Naive B cell (primary cell): ENCODE measurements at regions not wholly inside any gene's neighbourhood (a gene's known extent, or its start where the extent isn't known, plus 50 kb on each side); places are given as distances from the start of the nearest gene placed in this dataset.

ENCODE experiments used
- ATAC-seq, 2 donors: fragments of 150-1000 bp; cut with Tn5 transposase; 2 replicates each; pipeline ENCODE4 v1.10.0; 2021; ENCODE audit warnings: low read depth in 2 of 2, mild to moderate bottlenecking in 2 of 2, moderate library complexity in 2 of 2
- DNase-seq: peaks from one replicate; pipeline ENCODE4 v3.0.0; 2022
- H3K27ac Mint-ChIP-seq, 6 donors: one replicate each; pipeline ENCODE4 v1.8.0; 2020 to 2022; ENCODE audit warnings: mild to moderate bottlenecking in 6 of 6, mixed read lengths in 6 of 6, moderate library complexity in 5 of 6, inconsistent platforms in 2 of 6
- H3K27me3 Mint-ChIP-seq, 3 donors: one replicate each; pipeline ENCODE4 v1.8.0; 2021 to 2022; ENCODE audit warnings: mixed read lengths in 3 of 3, mild to moderate bottlenecking in 1 of 3
- H3K36me3 Mint-ChIP-seq, 2 donors: one replicate each; pipeline ENCODE4 v1.8.0; 2020 to 2022; ENCODE audit warnings: mixed read lengths in 2 of 2, inconsistent platforms in 1 of 2, mild to moderate bottlenecking in 1 of 2
- H3K4me1 Mint-ChIP-seq, 3 donors: one replicate each; pipeline ENCODE4 v1.8.0; 2020 to 2022; ENCODE audit warnings: mixed read lengths in 3 of 3, inconsistent platforms in 1 of 3, mild to moderate bottlenecking in 1 of 3, moderate library complexity in 1 of 3
- H3K4me3 Mint-ChIP-seq, 8 donors: one replicate each; pipeline ENCODE4 v1.8.0; 2020 to 2022; ENCODE audit warnings: mild to moderate bottlenecking in 8 of 8, mixed read lengths in 8 of 8, moderate library complexity in 8 of 8, inconsistent platforms in 2 of 8
- H3K9me3 Mint-ChIP-seq, 7 donors: one replicate each; pipeline ENCODE4 v1.8.0; 2020 to 2022; ENCODE audit warnings: mixed read lengths in 7 of 7, mild to moderate bottlenecking in 5 of 7, inconsistent platforms in 2 of 7, moderate library complexity in 1 of 7

DNA sequence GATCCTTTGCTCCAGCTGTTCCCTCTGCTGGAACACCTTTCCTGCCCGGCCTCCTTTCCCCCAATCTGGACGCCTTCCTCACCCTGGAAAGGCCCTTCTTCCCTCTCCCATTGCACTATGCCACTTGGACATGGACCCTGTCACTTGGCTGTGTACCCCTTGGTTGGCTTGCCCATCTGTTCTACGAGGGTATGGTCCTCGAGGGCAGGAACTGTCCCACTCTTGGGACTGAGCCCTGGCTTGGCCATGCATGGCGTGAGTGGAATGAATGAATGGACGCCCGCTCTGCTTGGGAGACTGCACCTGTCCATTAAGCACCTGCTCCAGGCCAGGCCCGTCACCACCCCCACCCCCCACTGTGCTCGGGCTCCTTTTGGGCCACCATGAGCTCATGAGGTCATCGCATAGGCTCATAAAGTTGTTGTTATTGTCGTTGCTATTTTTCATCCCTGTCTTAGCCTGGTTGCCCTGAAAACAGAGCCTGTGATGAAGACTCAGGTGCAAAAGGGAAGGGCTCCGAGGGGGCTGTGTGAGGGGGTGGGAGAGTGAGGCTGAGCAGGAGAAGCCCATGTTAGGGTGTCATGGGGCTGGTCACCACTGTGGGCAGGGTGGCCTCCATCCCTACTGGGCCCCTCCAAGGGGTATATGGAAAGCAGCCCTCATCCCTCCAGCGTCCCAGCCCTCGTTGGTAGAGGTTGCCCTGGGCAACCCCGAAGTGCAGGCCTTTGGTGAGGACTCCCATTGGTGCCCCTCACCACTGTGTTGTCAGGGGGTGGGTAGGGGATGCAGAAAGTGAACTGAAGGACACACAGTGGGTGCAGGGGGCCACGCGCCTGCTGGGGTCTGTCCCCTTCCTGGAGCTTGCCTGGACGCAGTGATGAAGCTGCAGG, 57.2 kb upstream of the IER5L start:
- H3K4me1 Mint-ChIP-seq: peaks cover 6 to 12% (median 10%) of the 10 kb centered on the region in 3 donors
- peaks cover 0 to 16% of the 10 kb centered on the region in 2 donors for H3K36me3 Mint-ChIP-seq
- peaks cover 0 to 10% (median 6%) of the 10 kb centered on the region in 7 donors for H3K9me3 Mint-ChIP-seq
- H3K4me3 Mint-ChIP-seq: no peak overlapping the region
- no peak for DNase-seq
- ATAC-seq: no peak
- no peak overlapping the region for H3K27ac Mint-ChIP-seq
- H3K27me3 Mint-ChIP-seq: peaks cover 7 to 46% (median 36%) of the 10 kb centered on the region in 3 donors

DNA sequence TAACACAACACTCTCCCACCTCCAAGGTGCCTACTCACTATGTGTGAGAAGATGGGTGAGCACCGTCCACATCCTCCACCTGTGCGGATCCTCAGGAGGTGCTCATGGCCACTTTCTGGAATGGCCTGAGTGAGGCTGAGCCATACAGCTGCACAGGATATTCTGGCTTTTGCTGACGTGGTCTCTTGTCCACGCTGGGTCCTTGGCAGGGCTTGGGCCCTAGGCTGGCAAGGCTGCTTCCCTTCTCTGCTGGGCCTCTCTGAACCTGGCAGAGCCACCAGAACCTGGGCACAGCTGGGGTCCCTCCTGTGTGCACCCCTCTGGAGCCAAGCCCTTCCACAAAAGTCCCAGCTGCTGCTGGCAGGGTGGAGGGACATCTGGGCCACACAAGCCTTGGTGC, 56.4 kb upstream of the IER5L start:
- Mint-ChIP-seq H3K36me3 (peaks cover 0 to 16% of the 10 kb centered on the region in 2 donors), H3K4me1 (peaks cover 6 to 12% (median 10%) of the 10 kb centered on the region in 3 donors)

GRCh38 chr9:129232839-129233591, 55.0 kb upstream of the IER5L start:
- no peak for ATAC-seq
- no peak for DNase-seq
- Mint-ChIP-seq H3K36me3 (peaks cover 0 to 16% of the 10 kb centered on the region in 2 donors), H3K27ac (peak overlapping the region in 1 of 6 donors; percentile 8), H3K9me3 (peaks cover 0 to 13% (median 6%) of the 10 kb centered on the region in 7 donors), H3K4me1 (peaks cover 4 to 12% (median 10%) of the 10 kb centered on the region in 3 donors), H3K4me3 (no peak overlapping the region), H3K27me3 (peaks cover 15 to 59% (median 51%) of the 10 kb centered on the region in 3 donors)

More for the DNA sequence above, 56.4 kb upstream of the IER5L start:
- Mint-ChIP-seq H3K27ac (no peak overlapping the region), H3K4me3 (peak overlapping the region in 1 of 8 donors; percentile 22), H3K27me3 (peaks cover 8 to 54% (median 44%) of the 10 kb centered on the region in 3 donors), H3K9me3 (peaks cover 0 to 11% (median 6%) of the 10 kb centered on the region in 7 donors)
- ATAC-seq (no peak), DNase-seq (no peak)

DNA sequence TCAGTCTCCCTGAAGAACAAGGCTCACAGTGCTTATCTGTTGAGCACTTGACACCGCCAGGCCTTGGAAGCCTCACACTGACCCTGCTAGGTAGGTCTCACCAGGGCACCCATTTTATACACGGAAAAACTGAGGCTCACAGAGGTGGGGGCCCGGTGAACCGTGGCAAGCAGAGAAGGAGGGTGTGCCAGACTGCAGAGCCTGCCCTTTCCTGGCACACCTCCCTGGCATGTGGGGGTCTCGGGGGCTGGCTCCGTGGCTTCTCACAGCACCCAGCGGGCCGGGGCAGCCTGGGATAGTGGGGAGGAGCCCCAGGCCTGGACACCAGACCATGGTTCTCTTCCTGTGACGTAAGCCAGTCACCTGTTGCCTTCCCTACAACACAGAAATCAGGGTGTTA, 53.7 kb upstream of the IER5L start:
- no peak overlapping the region for H3K27ac Mint-ChIP-seq
- DNase-seq: no peak
- H3K27me3 Mint-ChIP-seq: peaks cover 15 to 64% (median 58%) of the 10 kb centered on the region in 3 donors
- peaks cover 3 to 12% (median 10%) of the 10 kb centered on the region in 3 donors for H3K4me1 Mint-ChIP-seq
- H3K9me3 Mint-ChIP-seq: peaks cover 0 to 13% (median 6%) of the 10 kb centered on the region in 7 donors
- peaks cover 0 to 16% of the 10 kb centered on the region in 2 donors for H3K36me3 Mint-ChIP-seq
- no peak overlapping the region for H3K4me3 Mint-ChIP-seq
- no peak for ATAC-seq

- DNase-seq (no peak), ATAC-seq (no peak)
- no peak overlapping the region for H3K27ac Mint-ChIP-seq
- H3K27me3 Mint-ChIP-seq: peaks cover 15 to 65% (median 59%) of the 10 kb centered on the region in 3 donors
- peaks cover 0 to 13% (median 6%) of the 10 kb centered on the region in 7 donors for H3K9me3 Mint-ChIP-seq
- H3K4me1 Mint-ChIP-seq: peaks cover 3 to 11% (median 10%) of the 10 kb centered on the region in 3 donors
- peaks cover 0 to 16% of the 10 kb centered on the region in 2 donors for H3K36me3 Mint-ChIP-seq
- no peak overlapping the region for H3K4me3 Mint-ChIP-seq
Measured at GRCh38 chr9:129231022-129231739, 53.1 kb upstream of the IER5L start.

- H3K4me3 Mint-ChIP-seq: no peak overlapping the region
- H3K4me1 Mint-ChIP-seq: peaks cover 2 to 4% (median 3%) of the 10 kb centered on the region in 3 donors
- H3K27me3 Mint-ChIP-seq: peaks cover 15 to 70% (median 63%) of the 10 kb centered on the region in 3 donors
- H3K27ac Mint-ChIP-seq: no peak overlapping the region
- peaks cover 0 to 13% (median 6%) of the 10 kb centered on the region in 7 donors for H3K9me3 Mint-ChIP-seq
- ATAC-seq: no peak
- no peak for DNase-seq
- H3K36me3 Mint-ChIP-seq: peaks cover 0 to 15% of the 10 kb centered on the region in 2 donors
Measured at GRCh38 chr9:129230302-129230701, 52.2 kb upstream of the IER5L start.
